Activated T-helper 1 cell treated with Interleukin-2 at 50 U/mL for 16 hours (primary cell): ENCODE measurements at regions not wholly inside any gene's neighbourhood (a gene's known extent, or its start where the extent isn't known, plus 50 kb on each side); places are given as distances from the start of the nearest gene placed in this dataset.

Experiments
- DNase-seq: peaks from one replicate; pipeline ENCODE4 v3.0.0-alpha.2; 2020; ENCODE audit warnings: low read depth

DNA sequence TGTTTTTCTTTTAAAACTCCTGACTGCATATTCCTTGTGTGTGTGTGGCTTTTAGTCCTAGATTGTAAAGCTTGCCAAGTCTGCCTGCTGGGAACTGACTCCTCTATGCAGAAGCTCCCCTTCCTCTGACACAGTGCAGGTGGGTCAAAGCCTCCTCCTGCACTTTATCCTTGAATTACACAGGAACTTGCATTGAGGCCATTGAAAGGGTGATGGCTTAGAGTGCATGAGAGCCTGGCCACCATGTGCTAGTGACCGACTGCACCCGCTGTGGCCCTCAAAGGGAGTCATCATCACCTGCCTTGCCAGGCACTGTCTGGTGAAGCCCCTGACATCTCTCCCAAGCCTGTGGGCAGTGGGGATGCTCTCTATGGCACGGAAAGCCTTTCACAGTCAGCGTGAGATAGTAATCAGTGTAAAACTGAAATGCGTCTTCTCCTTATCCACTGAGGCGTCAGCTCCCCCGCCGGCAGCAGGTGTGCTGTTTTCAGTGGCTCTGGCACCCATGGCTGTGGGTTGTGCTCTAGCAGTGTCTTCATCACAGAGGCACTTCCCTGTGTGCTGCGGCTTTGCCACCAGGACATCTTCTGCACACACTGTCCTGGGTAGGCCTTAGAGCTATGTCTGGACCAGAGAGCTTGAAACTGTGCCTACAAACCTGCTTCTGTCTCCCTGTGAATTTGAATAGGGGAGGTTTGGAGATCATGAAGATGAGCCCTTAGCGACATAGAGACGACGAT, 87.9 kb downstream of the THBS2 start:
- DNase-seq = no peak

DNA sequence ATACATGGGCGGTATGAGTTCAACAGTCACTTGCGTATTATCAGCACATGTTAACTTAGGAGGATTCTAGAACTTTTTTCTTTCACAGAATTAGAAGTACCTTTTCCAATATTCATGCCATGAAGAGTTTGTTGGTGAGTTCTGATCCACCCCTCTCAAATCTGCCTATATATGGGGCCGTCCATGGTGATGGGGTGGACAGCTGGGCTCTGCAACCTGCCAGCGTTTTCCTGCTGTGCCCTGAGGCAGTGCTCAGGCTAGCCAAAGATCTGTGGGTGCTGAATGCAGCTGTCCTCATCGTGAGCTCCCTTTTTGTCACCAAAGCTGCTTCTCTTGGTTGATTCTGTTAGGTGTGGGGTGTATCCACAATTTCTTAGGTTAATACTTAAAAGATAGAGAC, 88.7 kb downstream of the THBS2 start:
- no peak for DNase-seq

DNA sequence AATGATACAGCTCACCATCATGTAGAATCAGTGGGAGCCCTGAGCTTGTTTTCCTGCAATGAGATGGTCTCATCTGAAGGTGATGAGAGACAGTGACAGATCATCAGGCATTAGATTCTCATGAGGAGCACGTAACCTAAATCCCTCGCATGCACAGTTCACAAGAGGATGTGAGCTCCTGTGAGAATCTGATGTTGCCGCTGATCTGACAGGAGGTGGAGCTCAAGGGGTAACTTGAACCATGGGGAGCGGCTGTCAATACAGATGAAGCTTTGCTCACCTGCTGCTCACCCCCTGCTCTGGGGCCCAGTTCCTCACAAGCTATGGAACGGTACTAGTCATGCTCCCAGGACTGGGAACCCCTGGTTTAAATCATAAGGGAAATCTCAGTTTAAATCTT, 89.2 kb downstream of the THBS2 start:
- no peak for DNase-seq

DNA sequence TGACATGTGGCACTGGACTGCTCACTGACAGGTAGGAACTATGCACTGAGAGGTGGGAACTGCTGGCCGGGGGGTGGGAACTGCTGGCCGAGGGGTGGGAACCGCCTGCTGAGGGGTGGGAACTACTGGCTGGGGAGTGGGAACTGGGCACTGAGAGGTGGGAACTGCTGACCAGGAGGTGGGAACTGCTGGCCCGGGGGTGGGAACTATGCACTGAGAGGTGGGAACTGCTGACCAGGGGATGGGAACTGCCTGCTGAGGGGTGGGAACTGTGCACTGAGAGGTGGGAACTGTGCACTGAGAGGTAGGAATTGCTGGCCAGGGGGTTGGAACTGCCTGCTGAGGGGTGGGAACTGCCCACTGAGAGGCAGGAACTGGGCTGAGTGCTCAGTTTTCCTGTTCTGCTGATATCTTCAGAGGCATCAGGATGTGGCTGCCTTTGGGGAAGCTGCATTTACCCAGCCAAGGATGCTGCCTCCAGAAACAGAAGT, 90.2 kb downstream of the THBS2 start:
- no peak for DNase-seq

DNA sequence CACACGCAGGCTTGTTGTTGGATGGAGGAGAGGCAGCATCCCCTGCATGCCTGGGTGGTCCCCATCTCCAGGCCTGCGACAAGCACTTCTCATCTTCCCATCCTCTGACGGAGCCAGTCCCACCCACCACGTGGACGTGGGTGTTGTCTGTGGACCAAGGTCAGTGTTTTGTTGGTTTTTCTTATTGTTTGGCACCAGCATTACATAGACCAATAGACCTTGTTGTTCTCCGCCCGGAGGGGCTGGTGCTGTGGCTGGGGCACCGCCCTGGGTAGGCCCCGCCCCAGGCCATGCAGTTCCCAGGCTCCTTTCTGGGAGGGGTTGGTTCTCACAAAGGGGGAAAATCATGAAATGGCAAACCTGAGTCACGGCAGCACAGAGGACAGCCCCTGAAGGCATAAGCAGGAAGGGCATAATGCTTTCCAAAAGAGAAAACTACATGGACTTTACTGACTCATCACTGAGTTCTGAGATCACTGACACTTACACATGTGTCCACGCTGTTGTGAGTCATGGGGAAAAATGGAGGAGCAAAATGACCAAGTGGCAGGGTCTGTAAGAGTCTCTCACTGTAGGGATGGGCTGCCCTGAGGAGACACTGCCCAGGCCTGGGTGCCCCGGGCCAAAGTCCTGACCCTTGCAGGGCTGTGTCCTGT, 90.8 kb downstream of the THBS2 start:
- DNase-seq = no peak

DNA sequence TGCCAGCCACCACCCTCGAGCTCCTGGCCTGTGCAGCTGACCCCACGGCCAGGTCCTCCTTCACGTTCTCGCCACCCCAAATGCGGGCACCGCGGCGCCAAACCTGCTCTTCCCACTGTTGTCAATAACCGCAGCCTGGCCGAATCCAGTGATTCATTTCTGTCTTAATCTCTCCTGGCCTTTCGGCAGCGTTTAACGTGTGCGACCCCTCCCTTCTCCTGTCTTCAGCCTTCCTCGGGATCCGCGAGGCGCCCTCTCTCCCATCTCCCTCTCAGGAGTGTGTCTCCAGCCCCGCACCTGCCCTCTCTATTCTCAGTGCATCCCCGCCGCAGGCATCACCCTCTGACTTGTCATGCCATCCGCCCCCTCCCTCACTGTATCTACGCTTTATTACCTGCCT, 91.4 kb downstream of the THBS2 start:
- no peak for DNase-seq

GRCh38 chr6:169161572-169162167, 92.0 kb downstream of the THBS2 start:
- DNase-seq = no peak

GRCh38 chr6:169160855-169161560, 92.6 kb downstream of the THBS2 start:
- no peak for DNase-seq

- no peak for DNase-seq
Observed at GRCh38 chr6:169160091-169160854, 93.4 kb downstream of the THBS2 start.

- no peak for DNase-seq
Observed at GRCh38 chr6:169159331-169159730, 94.3 kb downstream of the THBS2 start.

DNA sequence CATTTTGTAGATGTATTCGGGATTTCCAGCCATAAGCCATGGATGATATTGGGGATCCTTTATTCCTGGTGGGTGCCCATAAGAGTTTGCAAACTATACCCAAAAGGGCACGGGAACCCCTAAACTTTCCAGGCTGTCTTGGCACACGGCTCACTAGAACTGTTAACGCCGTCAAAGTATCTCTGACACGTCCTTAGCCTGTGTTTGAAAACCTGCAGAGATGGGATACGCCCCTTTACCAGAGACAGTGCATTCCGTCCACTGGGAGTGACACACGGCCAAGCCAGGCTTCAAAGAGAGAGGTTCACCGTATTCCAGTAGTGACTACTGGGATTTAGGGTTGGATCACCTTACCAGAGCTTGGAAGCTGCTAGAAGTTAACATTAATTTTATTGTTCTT, 95.0 kb downstream of the THBS2 start:
- no peak for DNase-seq

- no peak for DNase-seq
Observed at GRCh38 chr6:169158174-169158573, 95.5 kb downstream of the THBS2 start.

DNA sequence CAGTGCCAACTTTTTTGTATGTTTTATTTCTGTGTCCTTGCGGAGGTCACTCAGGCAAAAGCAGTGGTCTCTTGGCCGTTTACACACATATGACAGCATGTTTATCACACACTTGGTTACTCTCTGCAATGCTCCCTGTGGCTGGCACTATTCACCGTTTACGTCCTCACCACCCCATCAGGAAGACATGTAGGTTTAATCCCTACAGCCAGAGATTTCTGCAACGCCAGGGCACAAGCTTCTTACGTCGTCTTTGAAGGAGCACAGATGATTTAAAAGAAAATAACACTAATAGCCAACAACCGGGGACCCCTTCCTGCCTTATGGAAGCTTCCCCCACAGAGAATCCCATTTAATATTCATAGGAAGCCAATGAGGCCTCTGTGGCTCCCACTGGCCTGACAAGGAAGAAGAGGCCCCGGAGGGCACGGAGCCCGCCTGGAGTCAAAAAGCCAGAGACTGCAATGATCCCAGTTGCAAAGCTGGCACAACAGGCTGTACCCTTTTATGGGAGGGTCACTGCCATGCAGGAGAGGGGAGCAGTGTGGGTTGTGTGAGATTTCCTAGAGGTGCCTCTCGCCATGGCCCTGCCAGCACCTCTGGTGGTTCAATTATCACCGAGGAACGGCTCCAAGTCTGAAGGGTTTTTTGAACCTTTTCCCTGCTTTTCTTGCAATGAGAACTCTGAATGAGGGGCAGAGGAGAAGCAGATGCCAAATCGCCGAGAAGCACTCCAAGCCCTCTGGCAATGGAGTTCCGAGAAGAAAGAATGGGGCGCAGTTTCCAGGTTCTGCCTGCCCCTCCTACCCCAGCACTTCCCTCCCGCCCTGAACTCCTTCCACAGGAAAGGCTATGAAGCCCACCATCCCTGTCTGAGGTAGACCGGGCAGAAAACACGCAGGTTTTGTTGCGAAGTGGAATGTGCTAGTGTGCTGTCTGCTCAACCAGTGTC, 96.2 kb downstream of the THBS2 start:
- no peak for DNase-seq

- DNase-seq = no peak
Observed at GRCh38 chr6:169156793-169157147, 96.9 kb downstream of the THBS2 start.

DNA sequence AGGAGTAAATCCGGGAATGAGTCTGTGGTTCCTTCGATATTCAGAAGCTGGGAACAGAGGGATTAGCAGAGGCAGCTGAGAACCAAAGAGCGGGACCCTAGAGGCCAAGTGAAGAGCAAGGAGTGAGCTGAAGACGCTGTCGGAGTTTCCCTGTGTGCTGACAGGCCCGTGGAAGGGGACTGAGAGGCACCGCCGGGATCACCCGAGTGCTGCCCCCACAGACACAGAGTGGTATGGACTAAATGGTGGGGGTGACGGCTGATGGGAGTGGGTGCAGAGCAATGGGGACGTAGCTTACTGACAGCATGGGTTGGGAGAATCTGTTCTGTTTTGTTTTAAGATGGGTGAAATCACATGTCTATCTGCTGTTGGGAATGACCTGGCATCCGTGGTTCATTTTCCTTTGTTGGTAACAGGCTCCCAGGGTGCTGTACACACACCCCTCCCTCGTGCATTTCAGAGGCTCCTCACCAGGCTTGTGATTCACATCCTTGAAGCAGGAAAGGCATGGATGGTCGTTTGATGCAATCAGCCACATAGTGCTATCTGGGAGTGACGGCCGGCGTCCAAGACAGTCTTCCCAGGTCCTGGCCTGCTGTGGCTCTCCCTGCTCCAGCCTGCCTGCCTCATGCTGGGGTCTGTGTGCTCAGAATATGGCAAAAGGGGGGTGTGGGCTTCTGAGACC, 97.4 kb downstream of the THBS2 start:
- no peak for DNase-seq

DNA sequence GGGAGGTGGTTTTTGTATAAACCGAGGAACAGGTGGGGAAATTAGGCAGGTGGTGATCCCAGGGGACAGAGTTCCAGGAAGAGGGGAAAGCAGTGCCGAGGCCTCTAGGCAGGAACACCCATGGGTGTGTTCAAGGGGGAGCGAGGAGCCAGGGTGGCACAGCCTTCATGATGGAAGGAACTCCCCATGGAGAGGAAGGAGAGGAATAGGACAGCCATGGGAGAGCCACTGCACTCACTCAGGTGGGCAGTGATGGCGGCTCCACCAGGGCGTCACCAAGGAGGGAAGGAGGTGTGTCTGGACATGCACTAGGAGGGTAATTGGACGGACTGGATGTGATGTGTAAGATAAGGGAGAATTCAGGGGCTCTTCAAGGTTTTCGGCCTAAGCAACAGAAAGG, 98.2 kb downstream of the THBS2 start:
- no peak for DNase-seq

DNA sequence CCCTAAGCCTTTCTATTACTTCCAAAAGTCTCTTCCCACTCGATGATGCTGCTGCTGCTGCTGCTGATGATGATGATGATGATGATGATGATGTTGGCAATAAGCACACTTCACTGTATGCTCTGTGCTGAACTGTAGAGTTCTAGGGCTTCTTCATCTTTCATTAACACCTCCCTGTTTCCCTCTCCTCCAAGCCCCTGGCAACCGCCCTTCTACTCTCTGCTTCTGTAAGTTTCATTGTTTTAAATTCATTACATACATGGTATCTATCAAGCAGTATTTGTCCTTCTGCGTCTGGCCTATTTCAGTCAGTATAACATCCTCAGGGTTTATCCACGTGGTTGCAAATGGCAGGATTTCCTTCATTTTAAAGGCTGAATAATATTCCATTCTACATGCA, 100.2 kb downstream of the THBS2 start:
- no peak for DNase-seq

DNA sequence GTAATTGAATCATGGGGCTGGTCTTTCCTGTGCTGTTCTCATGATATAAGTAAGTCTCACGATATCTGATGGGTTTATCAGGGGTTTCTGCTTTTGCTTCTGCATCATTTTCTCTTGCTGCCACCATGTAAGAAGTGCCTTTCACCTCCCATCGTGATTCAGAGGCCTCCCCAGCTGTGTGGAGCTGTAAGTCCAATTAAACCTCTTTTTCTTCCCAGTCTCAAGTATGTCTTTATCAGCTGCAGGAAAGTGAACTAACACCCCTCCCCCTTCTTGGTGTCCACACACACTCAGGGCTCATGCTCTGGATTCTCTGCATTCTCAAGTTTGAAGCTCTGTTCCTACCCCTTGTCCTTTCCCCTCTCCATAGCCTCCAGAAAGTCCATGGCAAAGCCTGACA, 107.1 kb downstream of the THBS2 start:
- no peak for DNase-seq

DNA sequence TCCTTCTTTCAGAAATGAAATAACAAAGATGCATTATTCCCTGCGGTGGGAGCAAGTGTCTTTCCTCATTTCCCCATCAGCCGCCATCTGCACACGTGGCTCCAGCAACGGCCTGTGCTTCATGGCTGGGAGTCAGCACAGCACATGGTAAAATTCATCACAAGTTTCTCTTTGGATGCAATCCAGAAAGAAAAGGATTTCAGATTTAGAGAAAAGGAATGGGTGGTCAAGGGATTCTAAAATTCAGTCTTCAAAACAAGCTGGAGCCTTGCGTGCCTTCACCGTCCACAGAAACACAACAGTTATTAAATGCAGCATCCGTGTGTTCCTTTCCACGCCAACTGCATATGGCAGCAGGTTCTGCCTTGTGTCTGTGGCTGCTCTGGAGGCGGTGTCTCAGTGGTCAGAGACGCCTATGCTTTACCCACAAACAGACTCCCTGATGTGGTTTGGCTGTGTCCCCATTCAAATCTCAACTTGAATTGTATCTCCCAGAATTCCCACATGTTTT, 107.6 kb downstream of the THBS2 start:
- DNase-seq = no peak

- DNase-seq = no peak
Observed at GRCh38 chr6:169145496-169145895, 108.2 kb downstream of the THBS2 start.
